Panc1 (cell line): ENCODE measurements at regions not wholly inside any gene's neighbourhood (a gene's known extent, or its start where the extent isn't known, plus 50 kb on each side); places are given as distances from the start of the nearest gene placed in this dataset.

Experiments
- POLR2AphosphoS5 ChIP-seq: IDR thresholded peaks from 2 replicates; pipeline ENCODE4 v1.6.1; 2012; ENCODE audit warnings: mild to moderate bottlenecking, low read depth, low read length, moderate library complexity
- SIN3A ChIP-seq: IDR thresholded peaks from 2 replicates; pipeline ENCODE4 v1.6.1; 2012; ENCODE audit warnings: low read depth, mild to moderate bottlenecking, low read length, moderate library complexity, borderline replicate concordance; ENCODE audit not compliant: insufficient read depth
- TF ChIP-seq, protein P1 (sequence below): fragments of 450-650 bp; IDR thresholded peaks from 2 replicates; pipeline ENCODE4 v1.5.1; 2017; ENCODE audit warnings: mild to moderate bottlenecking
- TF ChIP-seq, protein P2 (sequence below), 2 experiments: IDR thresholded peaks; 2 replicates each; pipeline ENCODE4 v1.6.1; 2011 to 2012; ENCODE audit warnings: low read depth in 2 of 2, control low read depth in 1 of 2, low read length in 1 of 2, mild to moderate bottlenecking in 1 of 2, moderate library complexity in 1 of 2; ENCODE audit not compliant: insufficient read depth in 1 of 2

DNA sequence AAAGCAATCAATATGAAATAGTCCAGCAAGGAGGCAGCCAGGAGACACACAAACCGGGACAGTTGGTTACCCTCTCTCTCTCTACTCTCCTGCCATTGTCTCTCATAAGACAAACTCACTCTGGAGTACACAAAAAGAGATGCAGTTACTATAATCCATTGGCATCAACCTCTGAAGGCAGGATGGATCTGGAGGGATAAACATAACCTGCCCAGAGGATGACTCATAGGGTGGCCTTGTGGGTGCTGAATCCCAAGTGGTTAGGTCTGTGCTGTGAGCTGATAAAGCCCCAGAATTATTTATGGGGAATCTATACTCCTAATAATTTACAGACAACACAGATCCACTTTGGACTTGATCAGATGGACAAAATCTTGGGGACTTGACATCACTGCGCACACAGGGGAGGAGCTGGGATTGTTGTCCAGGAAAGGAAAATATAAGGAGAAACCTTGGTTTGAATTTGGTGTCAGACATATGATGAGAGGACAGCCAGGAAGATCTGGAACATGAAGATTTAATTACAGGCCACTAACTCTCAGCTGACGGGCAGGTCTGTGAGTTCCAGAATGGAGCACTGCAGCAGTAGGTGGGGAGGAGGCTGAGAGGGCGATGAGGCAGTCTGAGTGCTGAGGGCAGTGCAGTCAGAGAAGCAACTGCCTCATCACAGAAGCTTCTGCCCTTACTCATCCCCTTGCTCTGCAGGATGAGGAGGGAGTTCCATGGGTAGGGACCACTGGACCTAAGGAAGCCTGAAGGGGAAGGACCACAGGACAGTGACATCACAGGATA, 113.9 kb upstream of the PRSS58 start:
- TF ChIP-seq, protein P1, sequence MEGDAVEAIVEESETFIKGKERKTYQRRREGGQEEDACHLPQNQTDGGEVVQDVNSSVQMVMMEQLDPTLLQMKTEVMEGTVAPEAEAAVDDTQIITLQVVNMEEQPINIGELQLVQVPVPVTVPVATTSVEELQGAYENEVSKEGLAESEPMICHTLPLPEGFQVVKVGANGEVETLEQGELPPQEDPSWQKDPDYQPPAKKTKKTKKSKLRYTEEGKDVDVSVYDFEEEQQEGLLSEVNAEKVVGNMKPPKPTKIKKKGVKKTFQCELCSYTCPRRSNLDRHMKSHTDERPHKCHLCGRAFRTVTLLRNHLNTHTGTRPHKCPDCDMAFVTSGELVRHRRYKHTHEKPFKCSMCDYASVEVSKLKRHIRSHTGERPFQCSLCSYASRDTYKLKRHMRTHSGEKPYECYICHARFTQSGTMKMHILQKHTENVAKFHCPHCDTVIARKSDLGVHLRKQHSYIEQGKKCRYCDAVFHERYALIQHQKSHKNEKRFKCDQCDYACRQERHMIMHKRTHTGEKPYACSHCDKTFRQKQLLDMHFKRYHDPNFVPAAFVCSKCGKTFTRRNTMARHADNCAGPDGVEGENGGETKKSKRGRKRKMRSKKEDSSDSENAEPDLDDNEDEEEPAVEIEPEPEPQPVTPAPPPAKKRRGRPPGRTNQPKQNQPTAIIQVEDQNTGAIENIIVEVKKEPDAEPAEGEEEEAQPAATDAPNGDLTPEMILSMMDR, result no peak
- TF ChIP-seq POLR2AphosphoS5, result no peak
- TF ChIP-seq, protein P2, sequence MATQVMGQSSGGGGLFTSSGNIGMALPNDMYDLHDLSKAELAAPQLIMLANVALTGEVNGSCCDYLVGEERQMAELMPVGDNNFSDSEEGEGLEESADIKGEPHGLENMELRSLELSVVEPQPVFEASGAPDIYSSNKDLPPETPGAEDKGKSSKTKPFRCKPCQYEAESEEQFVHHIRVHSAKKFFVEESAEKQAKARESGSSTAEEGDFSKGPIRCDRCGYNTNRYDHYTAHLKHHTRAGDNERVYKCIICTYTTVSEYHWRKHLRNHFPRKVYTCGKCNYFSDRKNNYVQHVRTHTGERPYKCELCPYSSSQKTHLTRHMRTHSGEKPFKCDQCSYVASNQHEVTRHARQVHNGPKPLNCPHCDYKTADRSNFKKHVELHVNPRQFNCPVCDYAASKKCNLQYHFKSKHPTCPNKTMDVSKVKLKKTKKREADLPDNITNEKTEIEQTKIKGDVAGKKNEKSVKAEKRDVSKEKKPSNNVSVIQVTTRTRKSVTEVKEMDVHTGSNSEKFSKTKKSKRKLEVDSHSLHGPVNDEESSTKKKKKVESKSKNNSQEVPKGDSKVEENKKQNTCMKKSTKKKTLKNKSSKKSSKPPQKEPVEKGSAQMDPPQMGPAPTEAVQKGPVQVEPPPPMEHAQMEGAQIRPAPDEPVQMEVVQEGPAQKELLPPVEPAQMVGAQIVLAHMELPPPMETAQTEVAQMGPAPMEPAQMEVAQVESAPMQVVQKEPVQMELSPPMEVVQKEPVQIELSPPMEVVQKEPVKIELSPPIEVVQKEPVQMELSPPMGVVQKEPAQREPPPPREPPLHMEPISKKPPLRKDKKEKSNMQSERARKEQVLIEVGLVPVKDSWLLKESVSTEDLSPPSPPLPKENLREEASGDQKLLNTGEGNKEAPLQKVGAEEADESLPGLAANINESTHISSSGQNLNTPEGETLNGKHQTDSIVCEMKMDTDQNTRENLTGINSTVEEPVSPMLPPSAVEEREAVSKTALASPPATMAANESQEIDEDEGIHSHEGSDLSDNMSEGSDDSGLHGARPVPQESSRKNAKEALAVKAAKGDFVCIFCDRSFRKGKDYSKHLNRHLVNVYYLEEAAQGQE (IDR thresholded peaks at IDR 0.05; ENCODE audit: insufficient read depth in 1 of 2, low read depth in 2 of 2, low read length in 1 of 2), result no peak
- TF ChIP-seq SIN3A, result no peak
